ENCODE measurements at regions not wholly inside any gene's neighbourhood (a gene's known extent, or its start where the extent isn't known, plus 50 kb on each side); places are given as distances from the start of the nearest gene placed in this dataset.

DNA sequence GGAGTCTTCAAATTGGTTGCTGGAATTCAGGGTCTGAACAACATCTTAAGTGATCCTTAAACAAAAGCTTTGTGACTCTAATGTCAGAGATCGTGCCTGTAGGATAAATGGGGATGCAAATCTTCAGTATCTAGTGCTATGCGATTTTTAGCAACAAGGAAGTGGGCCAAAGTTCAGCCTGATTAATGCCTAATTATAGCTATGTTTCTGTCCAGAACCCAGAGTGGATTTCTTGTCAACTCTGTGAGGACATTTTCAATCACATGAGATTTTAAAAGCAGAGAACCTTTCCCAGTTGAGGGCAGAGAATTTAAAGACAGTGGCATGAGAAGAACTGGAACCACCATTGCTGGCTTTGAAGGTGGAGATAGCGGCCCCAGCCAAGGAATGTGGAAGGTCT lies 84.3 kb upstream of the PCDH9 start:
- no peak for DNase-seq

DNA sequence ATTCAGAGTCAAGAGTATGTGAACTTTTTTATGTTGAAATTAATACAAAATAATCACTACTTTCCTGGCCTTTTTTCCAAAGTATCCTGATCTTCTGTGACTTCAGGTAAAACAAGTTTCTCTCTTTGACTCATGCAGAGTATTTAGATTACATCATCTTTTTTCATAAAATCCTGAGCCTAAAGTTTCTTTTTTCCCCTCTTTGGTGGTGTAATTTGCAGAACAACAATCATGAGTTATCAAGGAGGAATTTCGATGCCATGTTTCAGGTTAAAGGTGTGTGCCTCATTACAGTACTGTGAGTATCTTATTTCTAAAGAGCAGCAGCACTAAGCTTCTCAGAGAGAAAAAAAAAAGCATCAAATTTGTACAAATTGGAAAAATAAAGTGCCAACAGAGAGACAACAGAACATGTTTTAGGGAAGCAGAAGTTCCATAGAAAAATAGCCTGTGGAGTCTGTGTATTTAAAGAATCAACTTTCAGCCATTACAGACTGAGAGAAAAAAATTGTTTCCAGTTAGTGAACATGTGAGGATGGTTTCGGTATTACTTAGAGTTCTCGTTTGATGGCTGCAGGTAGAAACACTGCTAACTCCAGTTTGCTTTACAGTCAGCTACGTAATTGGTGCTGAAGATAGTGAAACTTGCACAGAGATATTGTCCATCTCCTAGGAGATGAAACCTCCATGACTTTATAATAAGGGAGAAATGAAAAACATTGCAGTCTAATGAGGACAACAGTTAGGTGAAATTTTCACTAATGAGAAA lies 78.1 kb upstream of the PCDH9 start:
- DNase-seq, result no peak

DNA sequence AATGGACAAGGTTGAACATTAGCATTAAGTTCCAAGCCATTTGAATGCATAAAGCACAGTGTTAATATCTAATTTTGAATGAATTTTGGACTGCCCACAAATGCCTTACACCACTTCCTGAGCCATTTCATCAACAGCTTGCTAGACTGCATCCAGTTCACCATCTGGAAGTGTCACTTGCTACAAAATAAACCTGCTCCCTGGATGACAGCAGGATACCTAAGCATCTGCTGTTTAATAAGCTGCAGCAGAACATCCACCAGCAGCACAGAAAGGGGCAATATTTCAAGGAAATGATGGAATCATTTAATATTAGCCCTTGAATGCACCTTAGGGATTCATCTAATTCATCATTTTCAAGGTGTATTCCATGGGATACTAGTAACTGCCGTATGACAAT lies 76.6 kb upstream of the PCDH9 start:
- no peak for DNase-seq

DNA sequence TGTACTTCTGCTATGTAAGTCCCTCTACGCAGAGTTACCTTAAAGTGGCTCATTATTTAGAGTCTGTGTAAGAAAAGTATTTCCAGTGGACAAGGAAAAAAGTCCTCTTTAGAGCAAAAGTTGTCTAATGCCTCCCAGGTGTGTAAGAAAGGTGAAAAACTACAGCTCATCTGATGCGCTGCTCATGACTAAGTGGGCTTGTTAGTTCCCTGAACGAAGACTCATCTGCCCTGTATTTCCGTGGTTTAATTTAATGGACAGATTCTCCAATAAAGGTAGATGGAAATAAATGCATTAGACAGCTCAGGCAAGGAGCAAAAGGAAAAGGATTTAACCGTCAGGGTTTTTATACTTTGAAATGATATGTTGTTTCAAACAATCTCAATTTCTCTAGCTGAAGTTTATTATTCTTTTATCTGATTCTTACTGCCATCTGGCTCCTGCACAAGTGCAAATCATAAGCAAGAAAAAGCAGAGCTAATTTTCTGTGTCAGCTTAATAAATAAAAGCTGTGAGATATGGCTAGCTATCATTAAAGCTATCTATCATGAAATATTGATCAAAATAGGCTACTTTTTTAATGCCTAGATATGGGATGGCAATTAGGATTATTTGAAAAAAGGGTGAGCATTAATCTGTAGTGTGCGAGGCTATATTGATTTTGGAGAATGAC lies 73.7 kb upstream of the PCDH9 start:
- DNase-seq, result no peak

DNA sequence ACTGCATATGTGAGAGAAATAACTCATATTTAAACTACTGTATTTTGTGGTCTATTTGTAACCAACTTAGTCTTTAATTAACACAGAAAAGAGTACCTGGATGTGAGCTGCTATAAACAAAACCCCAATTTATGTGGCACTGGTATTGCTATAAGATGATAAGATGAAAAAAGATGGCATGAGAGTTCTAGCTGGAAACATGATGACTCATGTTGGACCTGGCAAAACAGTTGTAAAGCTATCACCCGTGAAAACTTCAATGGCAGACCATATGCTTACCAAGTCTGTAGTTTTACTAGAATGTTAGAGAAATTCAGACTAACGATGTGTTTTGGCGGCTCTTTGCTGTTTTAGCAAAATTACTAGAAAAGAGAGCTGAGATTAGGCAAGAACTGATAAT lies 69.6 kb upstream of the PCDH9 start:
- no peak for DNase-seq

DNA sequence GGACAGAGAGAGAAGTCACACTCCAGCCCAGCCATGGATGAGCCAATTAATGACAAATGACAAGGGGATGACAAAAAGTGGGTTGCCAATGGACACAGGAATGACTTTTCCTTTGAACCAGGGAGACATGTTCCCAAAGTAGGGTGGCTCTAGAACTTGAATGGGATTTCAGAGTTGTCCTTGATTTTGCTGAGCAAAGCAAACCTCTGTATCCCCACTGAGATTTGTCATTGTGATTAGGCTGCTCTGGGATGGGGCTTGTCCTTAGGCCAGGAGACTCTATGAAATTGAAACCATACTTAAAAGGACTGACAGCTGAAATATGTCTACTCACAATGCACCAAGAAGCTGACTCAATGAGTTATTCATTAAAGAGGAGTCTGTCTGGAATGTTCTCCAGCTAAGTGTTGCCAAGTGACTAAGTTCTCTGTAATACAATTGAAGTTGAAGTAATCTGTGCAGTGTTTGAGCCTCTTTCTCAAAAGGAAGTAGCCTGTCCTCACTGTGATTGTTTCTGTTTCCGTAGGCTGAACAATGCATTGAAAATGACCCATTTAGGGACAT lies 69.0 kb upstream of the PCDH9 start:
- DNase-seq, result peak in 2 of 14 donors; percentile 1 to 13

DNA sequence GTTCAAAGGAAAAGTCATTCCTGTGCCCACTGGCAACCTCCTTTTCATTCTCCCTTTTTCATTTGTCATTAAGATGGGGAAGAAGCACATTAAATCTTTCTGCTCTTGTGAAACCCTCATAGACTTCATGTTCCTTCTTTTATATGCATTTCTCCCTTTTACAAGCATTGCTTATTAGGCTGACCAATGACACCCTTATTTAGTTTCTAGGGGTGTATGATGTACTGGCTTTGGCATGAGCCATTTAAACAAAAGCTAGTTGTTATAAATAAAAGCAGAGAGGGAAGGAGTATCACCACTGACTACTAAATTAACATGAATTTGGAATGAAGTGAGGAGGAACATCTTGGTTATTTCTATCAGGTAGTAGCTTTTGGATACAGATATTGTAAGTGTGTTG lies 68.2 kb upstream of the PCDH9 start:
- peak in 1 of 14 donors; percentile 1 for DNase-seq

DNA sequence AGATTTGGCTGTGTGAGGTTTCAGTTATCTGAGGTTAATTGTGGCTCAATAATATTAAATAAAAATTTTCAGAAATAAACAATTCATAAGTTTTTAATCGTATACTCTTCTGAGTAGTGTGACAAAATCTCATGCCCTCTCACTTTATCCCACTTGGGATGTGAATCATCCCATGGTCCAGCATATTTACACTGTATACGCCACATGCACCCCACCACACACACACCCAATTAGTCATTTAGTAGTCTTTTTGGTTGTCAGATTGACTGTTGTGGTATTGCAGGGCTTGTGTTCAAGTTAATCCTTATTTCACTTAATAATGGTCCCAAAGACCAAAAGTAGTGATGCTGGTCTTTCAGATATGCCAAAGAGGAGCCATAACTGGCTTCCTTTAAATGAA lies 66.4 kb upstream of the PCDH9 start:
- no peak for DNase-seq

DNA sequence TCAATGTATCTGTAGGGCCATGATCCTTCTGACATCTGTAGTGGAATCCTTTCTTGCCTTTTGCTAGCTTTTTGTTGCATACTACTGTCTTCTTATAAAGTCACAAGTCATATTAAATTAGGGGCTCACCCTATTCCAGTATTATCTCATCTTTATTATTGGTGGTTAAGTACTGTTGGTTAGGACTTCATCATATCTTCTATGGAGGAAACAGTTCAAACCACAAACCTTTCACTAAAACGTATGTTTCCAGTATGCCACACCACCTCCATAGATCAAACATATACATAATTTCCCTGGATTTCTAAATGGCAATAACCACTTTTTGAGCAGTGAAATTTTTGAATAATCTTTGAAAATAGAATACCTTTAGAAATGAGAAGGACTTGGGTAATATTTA lies 62.8 kb upstream of the PCDH9 start:
- no peak for DNase-seq

DNA sequence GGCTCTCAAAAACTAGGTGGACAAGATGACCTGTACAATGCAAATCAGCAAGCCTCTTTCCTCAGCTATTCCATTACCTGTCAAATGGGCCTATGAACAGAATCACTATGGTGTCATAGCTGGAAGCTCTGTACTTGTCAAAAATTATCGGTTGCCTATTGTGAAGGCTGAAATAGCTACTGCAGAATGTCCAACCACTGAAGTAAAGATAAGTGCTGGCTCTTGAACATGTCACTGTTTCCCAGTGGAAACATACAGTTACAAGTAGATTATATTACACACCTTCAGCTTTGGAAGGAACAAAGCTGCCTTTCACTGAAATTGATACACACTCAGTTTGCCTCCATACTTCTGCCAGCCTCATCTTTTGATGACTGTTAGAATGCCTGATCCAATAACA lies 55.5 kb upstream of the PCDH9 start:
- no peak for DNase-seq

DNA sequence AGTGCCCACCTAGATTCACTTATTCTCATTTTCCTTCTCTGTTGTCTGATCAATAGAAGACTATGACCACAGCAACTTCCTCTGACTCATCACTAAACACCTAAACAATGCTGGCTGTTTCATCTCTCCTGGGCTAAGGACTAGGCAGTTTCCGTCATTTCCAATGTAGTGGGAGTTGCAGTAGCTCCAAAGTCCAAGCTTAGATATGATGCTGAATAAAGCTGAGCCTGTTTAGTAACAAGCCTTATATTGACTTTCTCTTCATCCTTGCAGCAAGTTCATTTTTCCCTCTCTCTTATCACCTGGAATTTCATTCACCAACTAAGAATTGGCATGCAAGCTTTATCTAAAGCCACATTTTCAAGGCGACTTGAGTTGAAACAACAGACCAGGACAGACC lies 53.5 kb upstream of the PCDH9 start:
- DNase-seq, result no peak

DNA sequence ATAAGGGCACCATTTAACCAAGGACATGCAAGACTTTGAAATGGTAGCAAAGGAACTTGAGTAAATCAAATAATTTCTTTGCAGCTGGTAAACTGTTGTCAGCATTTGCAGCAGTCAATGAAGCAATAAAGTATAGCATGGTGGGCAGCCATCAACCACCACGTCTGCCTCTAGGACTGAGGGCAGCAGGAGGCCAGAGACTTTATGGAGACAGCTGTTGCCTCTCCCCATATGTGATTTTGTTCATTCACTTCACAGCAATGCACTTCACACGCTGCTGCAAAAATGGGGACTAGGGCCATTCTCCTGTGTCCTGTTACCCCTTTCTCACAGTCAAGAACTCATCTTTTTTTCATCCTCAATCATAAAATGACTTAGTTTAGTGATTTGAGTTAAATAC lies 51.3 kb upstream of the PCDH9 start:
- no peak for DNase-seq

Data from C1 segment of cervical spinal cord (tissue), 14 donors.